GM19239 (cell line): ENCODE measurements at regions not wholly inside any gene's neighbourhood (a gene's known extent, or its start where the extent isn't known, plus 50 kb on each side); places are given as distances from the start of the nearest gene placed in this dataset.
"Not testable (repeated sequence)": the region's sequence is repeated elsewhere in the genome, so short reads cannot be mapped to it uniquely, and the experiment has no call there.

Experiments
- DNase-seq: peaks from one replicate; pipeline ENCODE4 v3.0.0; 2011; ENCODE audit warnings: low spot score; ENCODE audit not compliant: insufficient read length
- FAIRE-seq: peaks from 2 replicates; lab custom pipeline; 2011; peaks lifted over from hg19 to GRCh38; lab: Jason Lieb, UNC

DNA sequence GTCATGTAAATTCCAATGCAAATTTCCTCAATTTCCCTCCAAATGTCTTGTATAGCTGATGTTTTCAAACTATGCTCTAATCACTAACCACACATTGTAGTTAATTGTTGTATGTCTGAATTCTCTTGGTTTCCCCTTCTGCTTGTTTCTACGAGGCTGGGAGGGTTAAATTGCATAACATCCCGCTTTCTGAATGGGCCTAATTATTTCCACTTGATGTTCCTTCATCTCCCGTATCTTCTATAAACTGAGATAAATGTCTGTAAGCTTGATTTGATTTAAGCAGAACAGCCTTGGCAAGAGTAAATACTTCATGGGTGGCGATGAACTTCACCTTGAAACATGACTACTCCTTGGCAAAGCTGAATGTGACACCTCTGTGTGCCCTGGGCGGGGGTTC, 72.2 kb downstream of the SERINC2 start:
- FAIRE-seq (no peak), DNase-seq (no peak)

DNA sequence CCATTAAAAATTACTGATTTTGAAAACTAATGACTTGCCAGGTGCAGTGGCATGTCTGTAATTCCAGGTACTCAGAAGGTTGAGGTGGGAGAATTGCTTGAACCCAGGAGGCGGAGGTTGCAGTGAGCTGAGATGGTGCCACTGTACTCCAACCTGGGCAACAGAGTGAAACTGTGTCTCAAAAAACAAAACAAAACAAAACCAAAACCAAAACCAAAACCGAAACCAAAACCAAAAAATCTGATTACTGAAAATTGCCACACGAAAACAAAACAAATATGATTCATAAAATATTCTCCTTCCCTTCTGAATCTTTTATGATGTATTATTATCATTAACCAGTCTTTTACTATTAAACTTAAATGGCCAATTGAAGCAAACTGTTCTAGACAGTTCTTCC, 74.1 kb downstream of the SERINC2 start:
- peak; percentile 31 for FAIRE-seq
- DNase-seq, result no peak

DNA sequence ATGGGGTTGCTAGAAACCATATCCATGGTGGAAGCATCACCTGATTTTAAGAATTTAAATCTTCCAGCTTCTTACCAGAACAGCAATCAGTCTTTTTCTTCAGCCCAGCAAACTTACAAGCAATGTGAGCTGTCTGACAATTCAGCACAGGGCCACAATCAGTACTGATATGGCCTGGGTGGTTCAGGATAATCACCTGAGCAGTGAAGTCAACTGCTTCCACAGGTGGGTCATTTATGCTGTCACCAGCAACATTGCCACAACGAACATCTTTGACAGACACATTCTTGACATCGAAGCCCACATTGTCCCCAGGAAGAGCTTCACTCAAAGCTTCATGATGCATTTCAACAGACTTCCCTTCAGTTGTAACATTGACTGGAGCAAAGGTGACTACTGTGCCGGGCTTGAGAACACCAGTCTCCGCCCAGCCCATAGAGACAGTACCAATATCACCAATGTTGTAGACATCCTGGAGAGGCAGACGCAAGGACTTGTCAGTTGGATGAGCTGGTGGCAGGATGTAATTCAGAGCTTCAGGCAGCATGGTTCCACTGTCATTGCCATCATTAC, 74.8 kb downstream of the SERINC2 start:
- no peak for DNase-seq
- no peak for FAIRE-seq

DNA sequence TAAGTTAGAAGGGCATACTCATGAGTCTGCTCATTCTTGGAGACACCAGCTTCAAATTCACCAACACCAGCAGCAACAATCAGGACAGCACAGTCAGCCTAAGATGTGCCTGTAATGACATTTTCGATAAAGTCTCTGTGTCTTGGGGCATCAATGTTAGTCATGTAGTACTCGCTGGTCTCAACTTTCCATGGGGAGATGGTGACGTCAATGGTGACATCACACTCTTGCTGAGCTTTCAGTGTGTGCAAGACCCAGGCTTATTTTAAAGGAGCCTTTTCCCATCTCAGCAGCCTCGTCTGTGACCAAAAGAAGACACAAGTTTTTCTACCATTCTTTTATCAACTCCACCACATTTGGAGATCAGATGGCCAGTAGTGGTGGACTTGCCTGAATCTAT, 75.5 kb downstream of the SERINC2 start:
- FAIRE-seq, result no peak
- no peak for DNase-seq

DNA sequence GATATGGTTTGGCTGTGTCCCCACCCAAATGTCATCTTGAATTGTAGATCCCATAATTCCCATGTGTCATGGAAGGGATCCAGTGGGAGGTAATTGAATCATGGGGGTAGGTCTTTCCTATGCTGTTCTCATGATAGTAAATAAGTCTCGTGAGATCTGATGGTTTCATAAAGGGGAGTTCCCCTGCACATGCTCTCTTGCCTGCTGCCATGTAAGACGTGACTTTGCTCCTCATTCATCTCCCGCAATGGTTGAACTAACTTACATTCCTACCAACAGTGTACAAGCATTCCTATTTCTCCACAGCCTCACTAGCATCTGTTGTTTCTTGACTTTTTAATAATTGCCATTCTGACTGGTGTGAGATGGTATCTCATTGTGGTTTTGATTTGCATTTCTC, 76.6 kb downstream of the SERINC2 start:
- FAIRE-seq, DNase-seq: not testable (repeated sequence)

DNA sequence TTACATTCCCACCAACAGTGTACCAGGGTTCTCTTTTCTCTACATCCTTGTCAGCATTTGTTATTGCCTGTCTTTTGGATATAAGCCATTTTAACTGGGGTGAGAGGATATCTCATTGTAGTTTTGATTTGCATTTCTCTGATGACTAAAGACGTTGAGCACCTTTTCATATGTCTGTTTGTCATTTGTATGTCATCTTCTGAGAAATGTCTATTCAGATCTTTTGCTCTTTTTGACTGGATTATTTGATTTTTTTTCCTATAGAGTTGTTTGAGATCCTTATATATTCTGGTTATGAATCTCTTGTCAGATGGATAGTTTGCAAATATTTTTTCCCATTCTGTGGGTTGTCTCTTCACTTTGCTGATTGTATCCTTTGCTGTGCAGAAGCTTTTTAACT, 77.6 kb downstream of the SERINC2 start:
- not testable (repeated sequence) for FAIRE-seq, DNase-seq

DNA sequence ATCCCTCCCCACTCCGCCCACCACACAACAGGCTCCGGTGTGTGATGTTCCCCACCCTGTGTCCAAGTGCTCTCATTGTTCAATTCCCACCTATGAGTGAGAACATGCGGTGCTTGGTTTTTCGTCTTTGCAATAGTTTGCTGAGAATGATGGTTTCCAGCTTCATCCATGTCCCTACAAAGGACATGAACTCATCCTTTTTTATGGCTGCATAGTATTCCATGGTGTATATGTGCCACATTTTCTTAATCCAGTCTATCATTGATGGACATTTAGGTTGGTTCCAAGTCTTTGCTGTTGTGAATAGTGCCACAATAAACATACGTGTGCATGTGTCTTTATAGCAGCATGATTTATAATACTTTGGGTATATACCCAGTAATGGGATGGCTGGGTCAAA, 81.0 kb upstream of the TINAGL1 start:
- not testable (repeated sequence) for FAIRE-seq

DNA sequence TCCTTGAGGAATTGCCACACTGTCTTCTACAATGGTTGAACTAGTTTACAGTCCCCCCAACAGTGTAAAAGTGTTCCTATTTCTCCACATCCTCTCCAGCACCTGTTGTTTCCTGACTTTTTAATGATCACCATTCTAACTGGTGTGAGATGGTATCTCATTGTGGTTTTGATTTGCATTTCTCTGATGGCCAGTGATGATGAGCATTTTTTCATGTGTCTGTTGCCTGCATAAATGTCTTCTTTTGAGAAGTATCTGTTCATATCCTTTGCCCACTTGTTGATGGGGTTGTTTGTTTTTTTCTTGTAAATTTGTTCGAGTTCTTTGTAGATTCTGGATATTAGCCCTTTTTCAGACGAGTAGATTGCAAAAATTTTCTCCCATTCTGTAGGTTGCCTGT, 80.5 kb upstream of the TINAGL1 start:
- FAIRE-seq, result not testable (repeated sequence)

More for the DNA sequence above, 81.0 kb upstream of the TINAGL1 start:
- not testable (repeated sequence) for DNase-seq

DNA sequence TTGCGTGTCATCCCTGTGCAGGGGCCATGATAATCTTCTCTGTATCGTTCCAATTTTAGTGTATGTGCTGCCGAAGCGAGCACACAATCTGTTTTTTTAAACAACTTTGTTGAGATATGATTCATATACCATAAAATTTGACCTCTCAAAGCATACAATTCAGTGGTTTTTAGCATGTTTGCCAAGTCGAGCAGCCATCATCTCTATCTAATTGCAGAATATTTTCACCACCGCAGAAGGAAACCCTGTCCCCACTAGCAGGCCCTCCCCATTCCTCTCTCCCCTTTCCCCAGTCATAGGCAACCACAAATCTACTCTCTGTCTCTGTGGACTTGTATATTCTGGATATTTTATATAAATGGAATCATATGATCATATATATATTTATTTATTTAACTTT, 78.7 kb upstream of the TINAGL1 start:
- peak; percentile 21 for FAIRE-seq
- DNase-seq, result no peak

More for the DNA sequence above, 80.5 kb upstream of the TINAGL1 start:
- DNase-seq, result not testable (repeated sequence)

DNA sequence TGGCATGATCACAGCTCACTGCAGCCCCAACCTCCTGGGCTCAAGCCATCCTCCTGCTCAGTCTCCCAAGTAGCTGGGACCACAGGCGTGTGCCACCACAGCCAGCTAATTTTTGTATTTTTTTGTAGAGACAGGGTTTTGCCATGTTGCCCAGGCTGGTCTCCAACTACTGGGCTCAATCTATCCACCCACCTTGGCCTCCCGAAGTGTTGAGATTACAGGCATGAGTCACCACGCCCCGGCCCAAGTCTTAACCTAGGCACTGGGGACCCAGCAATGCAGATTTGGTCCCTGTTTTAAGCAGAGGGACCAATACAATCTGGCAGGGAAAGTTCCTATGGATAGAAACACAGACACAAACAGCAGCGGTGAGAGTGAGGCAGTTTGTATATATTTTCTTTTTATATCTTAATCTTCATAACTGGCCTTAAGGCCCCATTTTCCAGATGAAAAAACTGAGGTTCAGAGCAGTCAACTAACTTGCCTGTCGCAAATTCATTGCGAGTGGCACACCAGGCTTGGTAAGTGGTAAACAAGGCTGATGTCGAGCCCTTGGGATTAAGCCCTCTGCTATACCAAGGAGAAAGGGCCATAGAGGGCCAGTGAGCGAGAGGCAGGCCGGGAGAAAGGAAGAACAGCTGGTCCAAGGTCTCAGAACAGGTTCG, 77.8 kb upstream of the TINAGL1 start:
- FAIRE-seq, result no peak
- DNase-seq, result no peak

DNA sequence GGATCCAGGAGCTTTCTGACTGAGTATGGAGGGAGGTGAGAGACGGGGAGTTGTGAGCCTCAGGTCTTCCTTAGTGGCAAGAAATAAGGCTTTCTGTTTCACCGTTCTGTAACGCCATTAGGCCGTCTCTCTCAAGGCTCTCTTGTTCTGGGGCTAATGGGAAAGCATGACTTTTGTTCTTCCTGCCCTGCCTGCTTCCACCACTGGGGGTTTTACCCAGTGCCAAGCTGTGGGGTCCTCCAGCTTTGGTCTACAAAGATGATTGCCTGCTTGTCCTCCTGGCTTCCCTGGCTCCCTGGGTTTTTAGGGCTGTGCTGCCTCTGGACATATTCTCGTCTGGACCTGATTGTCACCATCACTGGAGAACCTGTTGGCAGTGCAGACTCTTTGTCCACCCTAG, 74.8 kb upstream of the TINAGL1 start:
- no peak for FAIRE-seq

DNA sequence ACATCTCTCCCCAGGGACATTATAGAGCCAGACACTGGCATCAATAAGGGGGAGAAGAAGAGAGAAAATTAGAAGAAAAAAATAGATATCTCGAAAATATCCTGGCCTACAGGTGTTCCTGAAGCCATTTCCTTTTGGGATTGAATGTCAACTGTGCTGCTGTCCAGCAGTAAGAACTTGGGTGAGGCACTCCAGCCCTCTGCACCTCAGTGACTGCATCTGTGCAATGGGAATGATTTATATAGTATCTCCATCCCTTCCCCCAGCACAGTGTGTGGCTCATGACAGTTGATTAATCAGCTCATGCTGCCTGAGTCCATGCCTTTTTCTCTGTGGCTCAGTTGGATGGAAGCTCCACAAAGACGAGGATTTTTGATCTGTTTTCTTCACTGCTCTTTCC, 74.1 kb upstream of the TINAGL1 start:
- DNase-seq, result no peak
- FAIRE-seq, result no peak

More for the DNA sequence above, 74.8 kb upstream of the TINAGL1 start:
- no peak for DNase-seq

DNA sequence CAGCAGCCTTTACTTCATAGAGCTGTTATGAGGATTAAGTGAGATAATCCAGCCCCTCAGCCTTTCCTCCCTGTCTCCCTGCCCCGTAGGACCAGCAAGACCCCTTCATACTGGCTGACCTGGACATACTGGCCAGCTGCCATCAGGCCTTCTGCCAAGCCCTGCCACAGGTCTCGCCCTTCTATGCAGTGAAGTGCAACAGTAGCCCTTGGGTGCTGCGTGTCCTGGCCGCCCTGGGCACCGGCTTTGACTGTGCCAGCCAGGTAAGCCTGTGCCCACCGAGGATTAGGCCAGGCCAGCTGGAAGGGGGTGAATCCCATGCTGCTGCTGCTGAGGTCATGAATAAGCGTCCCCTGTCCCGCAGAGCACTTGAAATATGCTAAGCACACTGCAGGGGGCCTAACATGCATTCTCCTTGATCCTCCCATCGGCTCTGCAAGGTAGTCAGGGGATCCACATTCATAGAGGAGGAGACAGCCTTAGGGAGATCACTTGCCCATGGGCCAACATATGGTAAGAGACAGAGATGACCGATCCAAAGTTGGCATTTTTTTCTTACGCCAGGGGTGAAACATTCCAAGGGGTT, 73.3 kb upstream of the TINAGL1 start:
- DNase-seq, result no peak
- no peak for FAIRE-seq

DNA sequence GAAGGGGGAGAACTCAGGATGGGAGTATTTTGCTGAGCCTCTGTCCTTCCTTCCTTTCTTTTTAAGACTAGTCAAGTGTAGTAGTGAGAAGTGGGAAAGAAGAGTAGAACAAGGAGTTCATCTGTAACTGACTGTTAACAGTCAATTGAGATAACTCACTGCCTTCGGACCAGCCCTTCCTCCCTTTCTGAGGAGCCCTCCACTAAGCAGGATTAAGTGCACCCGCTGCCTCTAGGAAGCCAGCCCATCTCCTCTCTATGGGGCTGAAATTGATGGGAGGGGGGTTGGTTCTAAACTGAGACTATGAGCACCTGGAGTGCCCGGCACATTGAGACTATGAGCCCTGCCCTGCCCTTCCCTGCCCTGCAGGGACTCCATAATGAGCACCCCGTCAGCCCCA, 72.7 kb upstream of the TINAGL1 start:
- DNase-seq, result no peak

DNA sequence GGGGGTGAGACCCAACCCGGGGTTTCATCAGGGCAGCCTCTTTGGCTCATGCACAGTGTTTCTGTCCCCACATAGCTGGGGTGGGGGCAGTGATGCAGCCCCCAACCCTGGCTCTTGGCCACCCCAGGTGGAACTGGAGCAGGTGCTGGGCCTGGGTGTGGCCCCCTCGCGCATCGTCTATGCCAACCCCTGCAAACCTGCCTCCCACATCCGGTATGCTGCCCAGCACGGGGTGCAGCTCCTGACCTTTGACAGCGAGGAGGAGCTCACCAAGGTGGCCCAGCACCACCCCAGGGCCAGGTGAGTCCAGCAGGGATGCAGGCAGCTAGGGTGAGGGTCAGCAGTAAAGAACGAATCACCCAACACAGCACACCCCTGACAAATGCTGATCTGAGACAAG, 72.3 kb upstream of the TINAGL1 start:
- FAIRE-seq, result no peak
- no peak for DNase-seq

More for the DNA sequence above, 72.7 kb upstream of the TINAGL1 start:
- no peak for FAIRE-seq

DNA sequence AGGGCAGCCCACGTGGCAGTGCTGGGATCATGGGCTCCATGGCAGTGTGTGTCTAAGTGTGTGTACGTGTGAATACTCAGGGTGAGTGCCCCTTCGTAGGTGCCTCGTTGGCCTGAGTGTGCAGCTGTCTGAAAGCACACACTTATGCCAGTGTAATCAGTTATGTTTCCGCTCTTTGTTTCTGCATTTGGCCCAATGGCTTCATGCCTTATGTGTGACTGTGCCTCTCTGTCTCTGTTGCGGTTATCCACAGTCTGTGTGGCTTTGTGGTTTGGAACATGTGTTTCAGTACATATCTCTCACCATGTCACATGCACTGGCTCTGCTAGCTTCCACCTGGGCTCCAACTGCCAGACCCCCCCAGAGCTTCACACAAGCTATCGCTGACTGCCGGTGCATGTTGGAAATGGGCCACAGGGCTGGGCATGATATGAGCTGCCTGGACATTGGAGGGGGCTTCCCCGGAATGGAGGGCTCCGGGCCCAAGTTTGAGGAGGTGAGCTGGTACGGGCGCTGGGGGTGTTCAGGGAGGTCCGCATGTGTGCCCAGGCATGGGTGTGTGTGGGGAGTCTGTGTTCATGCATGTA, 70.3 kb upstream of the TINAGL1 start:
- DNase-seq, result peak; percentile 46
- FAIRE-seq, result no peak

DNA sequence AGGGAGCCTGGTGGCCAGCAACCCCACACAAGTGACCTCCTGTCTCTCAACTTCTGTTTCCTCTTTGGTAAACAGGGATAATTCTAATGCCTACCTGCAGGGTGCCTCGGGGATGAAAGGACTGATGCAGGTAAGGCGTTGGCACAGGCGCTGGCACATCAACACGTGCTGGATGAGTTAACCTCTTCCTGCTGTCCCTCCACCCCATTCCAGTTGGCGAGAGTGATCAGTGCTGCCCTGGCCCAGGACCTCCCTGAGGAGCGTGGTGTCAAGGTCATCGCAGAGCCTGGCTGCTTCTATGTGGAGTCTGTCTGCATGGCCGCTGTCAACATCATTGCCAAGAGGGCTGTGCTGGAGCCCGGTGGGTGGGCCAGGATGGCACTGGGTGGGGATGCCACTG, 69.1 kb upstream of the TINAGL1 start:
- DNase-seq, result no peak
- FAIRE-seq, result no peak

DNA sequence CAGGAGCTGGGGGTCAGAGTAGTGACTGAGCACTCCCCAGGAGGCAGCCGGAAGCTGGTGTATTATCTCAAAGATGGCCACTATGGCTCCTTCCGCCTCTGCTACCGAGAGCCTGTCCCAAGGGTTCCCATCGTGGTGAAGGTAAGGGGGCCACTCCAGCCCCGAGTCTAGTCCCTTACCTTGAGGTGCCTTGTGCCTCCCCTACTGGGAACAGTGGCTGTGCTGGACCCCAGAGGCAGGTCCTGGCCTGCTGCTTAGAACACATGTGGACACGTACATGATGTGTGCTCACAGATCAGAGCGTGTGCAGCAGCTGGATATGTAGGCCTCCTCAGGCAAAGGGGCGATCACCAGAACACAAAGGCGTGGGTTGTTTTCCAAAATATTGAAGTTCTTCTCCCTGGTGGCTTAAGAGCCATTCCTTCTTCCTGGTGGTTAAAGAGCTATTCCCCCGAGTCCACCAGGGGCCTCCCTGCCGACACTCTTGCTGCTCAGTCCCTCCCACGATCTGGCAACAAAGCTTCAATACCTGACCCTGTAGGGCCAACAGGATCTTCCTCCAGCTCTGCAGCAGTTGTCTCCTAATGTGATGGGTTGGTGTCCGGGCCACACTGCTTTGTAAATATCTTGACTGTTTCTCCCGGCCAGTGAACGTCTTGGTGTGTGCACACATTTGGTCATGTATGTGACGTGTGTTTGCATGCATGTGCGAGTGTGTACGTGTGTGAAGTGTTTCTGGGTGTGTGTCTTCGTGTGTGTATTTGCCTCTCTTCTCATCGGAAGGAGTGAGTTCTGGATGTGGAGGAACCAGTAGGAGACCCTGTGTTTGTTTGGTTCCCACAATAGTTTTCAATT, 68.4 kb upstream of the TINAGL1 start:
- FAIRE-seq (peak; percentile 44), DNase-seq (no peak)

DNA sequence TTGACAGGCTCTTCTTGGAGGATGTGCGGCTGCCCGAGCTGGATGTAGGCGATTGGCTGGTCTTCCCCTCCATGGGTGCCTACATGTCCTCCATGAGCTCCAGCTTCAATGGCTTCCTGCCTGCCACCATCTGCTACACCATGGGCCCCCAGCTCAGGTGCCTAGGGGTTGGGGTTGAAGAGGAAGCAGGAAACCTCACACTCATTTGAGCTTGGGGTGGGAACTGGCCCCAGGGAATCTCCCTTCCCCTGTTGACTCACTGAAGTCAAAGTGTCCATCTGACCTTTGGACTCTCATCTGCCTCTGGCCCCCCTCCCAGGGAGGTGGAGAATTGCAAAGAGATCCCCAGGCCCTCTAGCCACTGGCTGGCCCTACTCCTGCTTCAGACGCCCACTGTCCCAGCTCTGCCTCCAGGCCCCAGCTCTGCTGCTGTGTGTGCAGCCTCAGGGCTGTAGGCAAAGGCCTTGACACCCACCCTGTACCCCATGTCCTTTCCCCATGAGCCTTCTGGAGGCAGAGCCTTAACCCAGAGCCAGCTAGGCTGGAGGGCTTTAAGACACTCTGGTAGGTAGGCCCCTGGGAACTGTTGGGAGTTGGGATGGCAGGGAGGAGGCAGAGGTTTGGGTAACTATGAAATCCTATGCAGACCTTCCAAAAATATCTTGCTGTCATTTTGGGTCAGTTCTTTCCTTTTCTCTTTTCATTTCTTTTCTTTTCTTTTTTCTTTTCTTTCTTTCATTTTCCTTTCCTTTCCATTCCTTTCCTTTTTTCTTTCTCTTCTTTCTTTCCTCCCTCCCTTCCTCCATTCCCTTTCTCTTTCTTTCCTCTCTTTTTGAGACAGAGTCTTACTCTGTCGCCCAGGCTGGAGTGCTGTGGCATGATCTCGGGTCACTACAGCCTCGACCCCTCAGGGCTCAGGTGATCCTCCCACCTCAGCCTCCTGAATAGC, 66.9 kb upstream of the TINAGL1 start:
- peak; percentile 98 for FAIRE-seq
- peak; percentile 69 for DNase-seq
